ENCODE measurements at regions not wholly inside any gene's neighbourhood (a gene's known extent, or its start where the extent isn't known, plus 50 kb on each side); places are given as distances from the start of the nearest gene placed in this dataset.

- TF ChIP-seq CTCF (IDR thresholded peaks at IDR 0.05; ENCODE audit: borderline replicate concordance, extremely low read depth, low read length, poor library complexity, severe bottlenecking) (no peak), EZH2 (IDR thresholded peaks at IDR 0.05; ENCODE audit: borderline replicate concordance, low read depth, low read length, severe bottlenecking) (no peak)
- no peaks in the 10 kb centered on the region for H3K4me1 ChIP-seq (ENCODE audit: insufficient read depth, low read length)
- H2AFZ ChIP-seq (ENCODE audit: low read depth, low read length) = no peak overlapping the region
- no peak overlapping the region for H3K9ac ChIP-seq (ENCODE audit: low read depth, low read length)
- no peaks in the 10 kb centered on the region for H3K36me3 ChIP-seq (ENCODE audit: insufficient read depth, low read length)
- H3K79me2 ChIP-seq (ENCODE audit: insufficient read depth, low read length) = no peaks in the 10 kb centered on the region
- ATAC-seq (ENCODE audit: insufficient read depth, low read depth) (no peak), DNase-seq (no peak)
- no peak overlapping the region for H3K27ac ChIP-seq (ENCODE audit: low read length)
- H3K9me3 ChIP-seq (ENCODE audit: insufficient read depth, low read length, severe bottlenecking) = no peaks in the 10 kb centered on the region
- no peak overlapping the region for H3K4me3 ChIP-seq (ENCODE audit: low read depth in 1 of 2, low read length in 2 of 2)
- no peaks in the 10 kb centered on the region for H3K27me3 ChIP-seq (ENCODE audit: insufficient read depth, low read length, poor library complexity)
- no peaks in the 10 kb centered on the region for H4K20me1 ChIP-seq (ENCODE audit: insufficient read depth, low read length)
- H3K4me2 ChIP-seq (ENCODE audit: insufficient read depth, low read length) = no peak overlapping the region
Observed at GRCh38 chr3:18751514-18751913, 326.4 kb upstream of the SATB1 start.

GRCh38 chr3:18747383-18747782 is 322.2 kb upstream of the SATB1 start:
- Histone ChIP-seq H3K4me2 (ENCODE audit: insufficient read depth, low read length) (no peak overlapping the region), H3K9me3 (ENCODE audit: insufficient read depth, low read length, severe bottlenecking) (no peaks in the 10 kb centered on the region), H3K4me1 (ENCODE audit: insufficient read depth, low read length) (peaks cover 5% of the 10 kb centered on the region), H3K79me2 (ENCODE audit: insufficient read depth, low read length) (no peaks in the 10 kb centered on the region), H3K36me3 (ENCODE audit: insufficient read depth, low read length) (no peaks in the 10 kb centered on the region), H2AFZ (ENCODE audit: low read depth, low read length) (no peak overlapping the region), H3K27me3 (ENCODE audit: insufficient read depth, low read length, poor library complexity) (no peaks in the 10 kb centered on the region), H4K20me1 (ENCODE audit: insufficient read depth, low read length) (no peaks in the 10 kb centered on the region), H3K9ac (ENCODE audit: low read depth, low read length) (no peak overlapping the region), H3K4me3 (ENCODE audit: low read depth in 1 of 2, low read length in 2 of 2) (no peak overlapping the region), H3K27ac (ENCODE audit: low read length) (no peak overlapping the region)
- DNase-seq (no peak), ATAC-seq (ENCODE audit: insufficient read depth, low read depth) (no peak)
- no peak for TF ChIP-seq EZH2 (IDR thresholded peaks at IDR 0.05; ENCODE audit: borderline replicate concordance, low read depth, low read length, severe bottlenecking)
- no peak for TF ChIP-seq CTCF (IDR thresholded peaks at IDR 0.05; ENCODE audit: borderline replicate concordance, extremely low read depth, low read length, poor library complexity, severe bottlenecking)

- no peak for ATAC-seq (ENCODE audit: insufficient read depth, low read depth)
Observed at GRCh38 chr3:18745472-18745871, 320.3 kb upstream of the SATB1 start.

More at GRCh38 chr3:18745472-18745871, 320.3 kb upstream of the SATB1 start:
- Histone ChIP-seq H3K4me2 (ENCODE audit: insufficient read depth, low read length) (no peak overlapping the region), H3K27ac (ENCODE audit: low read length) (no peak overlapping the region), H4K20me1 (ENCODE audit: insufficient read depth, low read length) (no peaks in the 10 kb centered on the region), H3K9me3 (ENCODE audit: insufficient read depth, low read length, severe bottlenecking) (no peaks in the 10 kb centered on the region), H3K4me3 (ENCODE audit: low read depth in 1 of 2, low read length in 2 of 2) (no peak overlapping the region), H3K36me3 (ENCODE audit: insufficient read depth, low read length) (no peaks in the 10 kb centered on the region), H3K27me3 (ENCODE audit: insufficient read depth, low read length, poor library complexity) (no peaks in the 10 kb centered on the region), H3K4me1 (ENCODE audit: insufficient read depth, low read length) (peaks cover 24% of the 10 kb centered on the region), H3K79me2 (ENCODE audit: insufficient read depth, low read length) (no peaks in the 10 kb centered on the region), H2AFZ (ENCODE audit: low read depth, low read length) (no peak overlapping the region), H3K9ac (ENCODE audit: low read depth, low read length) (no peak overlapping the region)
- DNase-seq = no peak
- TF ChIP-seq EZH2 (IDR thresholded peaks at IDR 0.05; ENCODE audit: borderline replicate concordance, low read depth, low read length, severe bottlenecking) (no peak), CTCF (IDR thresholded peaks at IDR 0.05; ENCODE audit: borderline replicate concordance, extremely low read depth, low read length, poor library complexity, severe bottlenecking) (no peak)

Data from DND-41 (cell line).